Mesendoderm (in vitro differentiated cells): ENCODE measurements at regions not wholly inside any gene's neighbourhood (a gene's known extent, or its start where the extent isn't known, plus 50 kb on each side); places are given as distances from the start of the nearest gene placed in this dataset.
"Not testable (repeated sequence)": the region's sequence is repeated elsewhere in the genome, so short reads cannot be mapped to it uniquely, and the experiment has no call there.

ENCODE experiments used
- DNase-seq: peaks from one replicate; pipeline ENCODE4 v3.0.0; 2013
- H2AK5ac ChIP-seq: 2 replicates; pipeline ENCODE4 v1.6.1; 2013; ENCODE audit warnings: low read length, inconsistent platforms
- H2BK120ac ChIP-seq: 2 replicates; pipeline ENCODE4 v1.6.1; 2013; ENCODE audit warnings: low read depth, mild to moderate bottlenecking, low read length, moderate library complexity, mixed read lengths
- H2BK15ac ChIP-seq: replicated peaks from 2 replicates; pipeline ENCODE4 v1.6.1; 2013; ENCODE audit warnings: low read depth, mild to moderate bottlenecking, moderate library complexity
- H2BK5ac ChIP-seq: 2 replicates; pipeline ENCODE4 v1.6.1; 2013; ENCODE audit warnings: low read length, inconsistent platforms
- H3K18ac ChIP-seq: 2 replicates; pipeline ENCODE4 v1.6.1; 2013; ENCODE audit warnings: mild to moderate bottlenecking, low read length, mixed read lengths
- H3K23ac ChIP-seq: one replicate; pipeline ENCODE4 v1.6.1; 2013; ENCODE audit warnings: low read length
- H3K27ac ChIP-seq: 2 replicates; pipeline ENCODE4 v1.5.1; 2013; ENCODE audit warnings: low read depth, mild to moderate bottlenecking, inconsistent platforms, low read length, moderate library complexity
- H3K27me3 ChIP-seq: 2 replicates; pipeline ENCODE4 v1.6.1; 2013; ENCODE audit warnings: low read length, control low read depth, mild to moderate bottlenecking, inconsistent platforms; ENCODE audit not compliant: insufficient read depth, poor library complexity
- H3K36me3 ChIP-seq: 2 replicates; pipeline ENCODE4 v1.6.1; 2013; ENCODE audit warnings: low read length, inconsistent platforms; ENCODE audit not compliant: control insufficient read depth, insufficient read depth
- H3K4ac ChIP-seq: one replicate; pipeline ENCODE4 v1.6.1; 2013; ENCODE audit warnings: low read depth, mild to moderate bottlenecking, low read length, moderate library complexity
- H3K4me1 ChIP-seq: 2 replicates; pipeline ENCODE4 v1.6.1; 2013; ENCODE audit warnings: low read depth, low read length, inconsistent platforms; ENCODE audit not compliant: control insufficient read depth
- H3K4me2 ChIP-seq: 2 replicates; pipeline ENCODE4 v1.6.1; 2013; ENCODE audit warnings: low read length
- H3K4me3 ChIP-seq: 2 replicates; pipeline ENCODE4 v1.5.1; 2013; ENCODE audit warnings: mild to moderate bottlenecking, low read length
- H3K56ac ChIP-seq: one replicate; pipeline ENCODE4 v1.6.1; 2013; ENCODE audit warnings: low read length
- H3K79me1 ChIP-seq: 2 replicates; pipeline ENCODE4 v1.6.1; 2013; ENCODE audit warnings: low read length, inconsistent platforms
- H3K79me2 ChIP-seq: 2 replicates; pipeline ENCODE4 v1.6.1; 2013; ENCODE audit warnings: mild to moderate bottlenecking, low read length; ENCODE audit not compliant: control insufficient read depth, insufficient read depth
- H3K9ac ChIP-seq: 2 replicates; pipeline ENCODE4 v1.6.1; 2013; ENCODE audit warnings: low read length, inconsistent platforms
- H4K5ac ChIP-seq: one replicate; pipeline ENCODE4 v1.6.1; 2013; ENCODE audit warnings: low read length
- H4K8ac ChIP-seq: one replicate; pipeline ENCODE4 v1.6.1; 2013; ENCODE audit warnings: low read depth, mild to moderate bottlenecking, control low read depth, low read length, moderate library complexity
- WGBS: extraction: QIAGEN DNeasy Blood & Tissue Kit; methylation state at CpG from one replicate; pipeline ENCODE4 v1.1.7; 2013; ENCODE audit warnings: low lambda C conversion rate, missing lambda C conversion rate; ENCODE audit not compliant: insufficient coverage; ENCODE audit errors: extremely low coverage; 5-methylcytosine and 5-hydroxymethylcytosine counted together

- Histone ChIP-seq H3K36me3 (no peaks in the 10 kb centered on the region), H2BK5ac (no peak overlapping the region), H3K18ac (no peak overlapping the region), H3K79me1 (no peaks in the 10 kb centered on the region), H3K79me2 (no peaks in the 10 kb centered on the region), H3K27ac (no peak overlapping the region), H3K4me3 (no peak overlapping the region), H3K27me3 (no peaks in the 10 kb centered on the region), H3K23ac (no peak overlapping the region), H2AK5ac (no peak overlapping the region), H3K9ac (no peak overlapping the region), H3K56ac (no peak overlapping the region), H3K4me2 (no peak overlapping the region), H3K4me1 (no peaks in the 10 kb centered on the region), H2BK15ac (no peak overlapping the region), H3K4ac (no peak overlapping the region), H4K5ac (no peak overlapping the region), H2BK120ac (no peak overlapping the region), H4K8ac (no peak overlapping the region)
- DNase-seq, result no peak
These were observed 378.4 kb upstream of the NRG3 start for GRCh38 chr10:81496626-81497025.

GRCh38 chr10:81498011-81498551 is 376.9 kb upstream of the NRG3 start:
- H3K4me2 ChIP-seq, result no peak overlapping the region
- no peak overlapping the region for H3K9ac ChIP-seq

GRCh38 chr10:81502677-81503359 is 372.2 kb upstream of the NRG3 start:
- Histone ChIP-seq H3K9ac (no peak overlapping the region), H3K56ac (no peak overlapping the region), H3K4me1 (no peaks in the 10 kb centered on the region), H3K4ac (no peak overlapping the region), H2BK15ac (no peak overlapping the region), H3K79me1 (no peaks in the 10 kb centered on the region), H3K18ac (no peak overlapping the region), H4K8ac (no peak overlapping the region), H4K5ac (no peak overlapping the region), H3K27me3 (no peaks in the 10 kb centered on the region), H3K27ac (no peak overlapping the region), H2AK5ac (no peak overlapping the region), H3K4me3 (no peak overlapping the region), H3K36me3 (no peaks in the 10 kb centered on the region), H3K4me2 (no peak overlapping the region), H2BK120ac (no peak overlapping the region), H3K79me2 (no peaks in the 10 kb centered on the region), H2BK5ac (no peak overlapping the region), H3K23ac (no peak overlapping the region)
- no CpG with 5 or more reads among the region's 35 CpGs for WGBS
- no peak for DNase-seq

More at GRCh38 chr10:81498011-81498551, 376.9 kb upstream of the NRG3 start:
- H3K36me3 ChIP-seq, result no peaks in the 10 kb centered on the region
- H3K4me1 ChIP-seq, result no peaks in the 10 kb centered on the region
- no CpG with 5 or more reads among the region's 3 CpGs for WGBS
- no peak overlapping the region for H3K4ac ChIP-seq
- H4K8ac ChIP-seq, result no peak overlapping the region
- H3K4me3 ChIP-seq, result no peak overlapping the region
- no peak overlapping the region for H3K27ac ChIP-seq
- no peak overlapping the region for H3K23ac ChIP-seq
- H2BK5ac ChIP-seq, result no peak overlapping the region
- H3K79me1 ChIP-seq, result no peaks in the 10 kb centered on the region
- no peaks in the 10 kb centered on the region for H3K27me3 ChIP-seq
- DNase-seq, result no peak
- H3K56ac ChIP-seq, result no peak overlapping the region
- no peak overlapping the region for H2BK120ac ChIP-seq
- no peak overlapping the region for H3K18ac ChIP-seq
- H2AK5ac ChIP-seq, result no peak overlapping the region
- H4K5ac ChIP-seq, result no peak overlapping the region
- H3K79me2 ChIP-seq, result no peaks in the 10 kb centered on the region
- no peak overlapping the region for H2BK15ac ChIP-seq

- not testable (repeated sequence) for H3K23ac ChIP-seq, H4K5ac ChIP-seq, H2BK120ac ChIP-seq, H4K8ac ChIP-seq, H2AK5ac ChIP-seq, H3K36me3 ChIP-seq, H3K9ac ChIP-seq, H3K27ac ChIP-seq, H3K18ac ChIP-seq, H2BK5ac ChIP-seq, H3K4me1 ChIP-seq, H3K4me3 ChIP-seq, H3K56ac ChIP-seq, H3K79me1 ChIP-seq, H3K79me2 ChIP-seq, H3K4ac ChIP-seq, H3K27me3 ChIP-seq, H3K4me2 ChIP-seq, H2BK15ac ChIP-seq, DNase-seq
- WGBS, result no CpG with 5 or more reads among the region's 25 CpGs
These were observed 369.2 kb upstream of the NRG3 start for GRCh38 chr10:81505777-81506176.

- no peaks in the 10 kb centered on the region for H3K79me1 ChIP-seq
These were observed 360.2 kb upstream of the NRG3 start for GRCh38 chr10:81514811-81515210.

GRCh38 chr10:81520688-81521087 is 354.3 kb upstream of the NRG3 start:
- H3K36me3 ChIP-seq, result no peaks in the 10 kb centered on the region
- H4K8ac ChIP-seq, result no peak overlapping the region
- H3K56ac ChIP-seq, result no peak overlapping the region
- no peaks in the 10 kb centered on the region for H3K79me1 ChIP-seq
- H2BK5ac ChIP-seq, result no peak overlapping the region
- no peak for DNase-seq
- H3K9ac ChIP-seq, result no peak overlapping the region
- no peak overlapping the region for H2AK5ac ChIP-seq
- no peak overlapping the region for H3K4me3 ChIP-seq
- no peak overlapping the region for H4K5ac ChIP-seq
- no peaks in the 10 kb centered on the region for H3K79me2 ChIP-seq
- H3K4me2 ChIP-seq, result no peak overlapping the region
- WGBS, result no CpG with 5 or more reads among the region's 1 CpG
- no peaks in the 10 kb centered on the region for H3K4me1 ChIP-seq
- H3K18ac ChIP-seq, result no peak overlapping the region
- no peak overlapping the region for H3K23ac ChIP-seq
- no peak overlapping the region for H3K27ac ChIP-seq
- H2BK15ac ChIP-seq, result no peak overlapping the region
- H3K4ac ChIP-seq, result no peak overlapping the region
- no peaks in the 10 kb centered on the region for H3K27me3 ChIP-seq
- no peak overlapping the region for H2BK120ac ChIP-seq

More at GRCh38 chr10:81514811-81515210, 360.2 kb upstream of the NRG3 start:
- no peak overlapping the region for H3K23ac ChIP-seq
- no peak overlapping the region for H3K9ac ChIP-seq
- no peak overlapping the region for H2AK5ac ChIP-seq
- H4K8ac ChIP-seq, result no peak overlapping the region
- no peaks in the 10 kb centered on the region for H3K4me1 ChIP-seq
- H2BK15ac ChIP-seq, result no peak overlapping the region
- no peak overlapping the region for H2BK5ac ChIP-seq
- no peak overlapping the region for H3K4ac ChIP-seq
- H4K5ac ChIP-seq, result no peak overlapping the region
- no peaks in the 10 kb centered on the region for H3K27me3 ChIP-seq
- H2BK120ac ChIP-seq, result no peak overlapping the region
- H3K79me2 ChIP-seq, result no peaks in the 10 kb centered on the region
- no peak overlapping the region for H3K18ac ChIP-seq
- DNase-seq, result no peak
- H3K4me3 ChIP-seq, result no peak overlapping the region
- no peak overlapping the region for H3K4me2 ChIP-seq
- H3K27ac ChIP-seq, result no peak overlapping the region
- no peaks in the 10 kb centered on the region for H3K36me3 ChIP-seq
- no peak overlapping the region for H3K56ac ChIP-seq
